ENCODE measurements at regions not wholly inside any gene's neighbourhood (a gene's known extent, or its start where the extent isn't known, plus 50 kb on each side); places are given as distances from the start of the nearest gene placed in this dataset.
A peak's percentile ranks its signal among the peaks of the same experiment; 100 is the strongest.

DNA sequence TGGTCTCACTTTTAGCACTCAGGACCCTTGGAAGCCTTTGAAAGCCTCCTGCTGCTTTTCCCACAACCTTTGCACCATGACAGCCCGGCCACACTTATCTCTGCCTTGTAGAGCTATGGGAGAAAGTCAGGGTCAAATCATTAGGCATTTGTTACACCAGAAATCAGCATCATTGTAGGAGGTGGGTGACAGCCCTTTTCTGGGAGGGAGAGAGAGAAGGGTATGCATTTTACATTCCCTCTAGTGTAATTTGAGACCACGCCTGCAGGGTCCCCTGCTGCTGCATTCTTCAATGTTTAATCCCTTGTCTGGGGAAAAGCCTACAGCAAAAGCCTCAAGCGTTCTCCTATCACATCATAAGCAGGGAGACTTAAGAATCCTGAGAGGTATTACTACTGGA, 766.8 kb upstream of the FAM98A start:
- no peaks in the 10 kb centered on the region for H3K9me3 ChIP-seq
- no peaks in the 10 kb centered on the region for H3K27me3 ChIP-seq
- no peak overlapping the region for H3K4me3 ChIP-seq
- 14 to 25% methylated on average over 3 of the region's 3 CpGs for WGBS, 2 donors
- peak; percentile 98 for ATAC-seq
- H3K4me1 ChIP-seq = peaks cover 20% of the 10 kb centered on the region
- TF ChIP-seq CTCF (IDR thresholded peaks at IDR 0.05) = peak in 2 of 7 experiments; percentile 8 to 24
- TF ChIP-seq POLR2A (IDR thresholded peaks at IDR 0.05) = no peak
- H3K27ac ChIP-seq = peak overlapping the region in 3 of 4 donors; percentile 36 to 83 (median 69)
- no peaks in the 10 kb centered on the region for H3K36me3 ChIP-seq (replicated peaks in 1 of 2; ENCODE audit: insufficient read depth in 1 of 2, low read depth in 2 of 2)
- DNase-seq = peak; percentile 74 to 88 (median 82)
- intact Hi-C loops (cut with DNase I) = no loop called here

DNA sequence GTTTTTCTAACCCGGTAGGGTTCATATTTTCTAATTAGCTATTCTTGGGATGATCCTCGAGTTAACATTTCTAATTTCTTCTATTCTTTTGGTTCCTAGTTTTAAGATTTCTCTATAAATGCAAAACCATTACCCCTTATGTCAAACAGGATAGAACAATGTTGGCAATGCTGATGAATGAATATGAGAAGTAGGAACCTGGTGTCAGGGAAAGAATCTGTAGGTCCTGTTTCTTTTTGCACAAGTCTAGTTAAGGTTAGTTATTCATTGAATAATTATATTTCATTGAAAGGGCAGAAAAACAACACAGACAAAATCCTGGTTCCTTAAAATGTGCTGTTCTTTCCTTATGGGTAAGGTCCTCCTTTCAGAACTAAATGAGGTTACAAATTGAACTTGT, 766.4 kb upstream of the FAM98A start:
- no peaks in the 10 kb centered on the region for H3K36me3 ChIP-seq (replicated peaks in 1 of 2; ENCODE audit: insufficient read depth in 1 of 2, low read depth in 2 of 2)
- intact Hi-C loops (cut with DNase I) = no loop called here
- no peaks in the 10 kb centered on the region for H3K27me3 ChIP-seq
- no peak overlapping the region for H3K4me3 ChIP-seq
- TF ChIP-seq POLR2A (IDR thresholded peaks at IDR 0.05) = no peak
- TF ChIP-seq CTCF (IDR thresholded peaks at IDR 0.05) = no peak
- ATAC-seq (peak; percentile 79), DNase-seq (no peak)
- H3K9me3 ChIP-seq = no peaks in the 10 kb centered on the region
- peaks cover 20% of the 10 kb centered on the region for H3K4me1 ChIP-seq
- 68 to 74% methylated on average over 2 of the region's 2 CpGs for WGBS, 2 donors
- H3K27ac ChIP-seq = peak overlapping the region; percentile 36 to 83 (median 60)

GRCh38 chr2:34353509-34354113, 754.5 kb upstream of the FAM98A start:
- Histone ChIP-seq H3K27me3 (no peaks in the 10 kb centered on the region), H3K9me3 (no peaks in the 10 kb centered on the region), H3K4me3 (no peak overlapping the region), H3K36me3 (replicated peaks in 1 of 2; ENCODE audit: insufficient read depth in 1 of 2, low read depth in 2 of 2) (no peaks in the 10 kb centered on the region), H3K4me1 (peaks cover 14% of the 10 kb centered on the region), H3K27ac (peak overlapping the region in 1 of 4 donors; percentile 7)
- no peak for DNase-seq
- WGBS, 2 donors = 10 to 16% methylated on average over 2 of the region's 2 CpGs
- intact Hi-C loops (cut with DNase I) = no loop called here
- ATAC-seq = no peak
- TF ChIP-seq POLR2A (IDR thresholded peaks at IDR 0.05) = no peak
- peak in 5 of 7 experiments; percentile 11 to 36 (median 33) for TF ChIP-seq CTCF (IDR thresholded peaks at IDR 0.05)

GRCh38 chr2:34349527-34349926, 750.4 kb upstream of the FAM98A start:
- Histone ChIP-seq H3K4me3 (no peak overlapping the region), H3K27me3 (no peaks in the 10 kb centered on the region), H3K36me3 (replicated peaks in 1 of 2; ENCODE audit: insufficient read depth in 1 of 2, low read depth in 2 of 2) (no peaks in the 10 kb centered on the region), H3K4me1 (peaks cover 14% of the 10 kb centered on the region), H3K27ac (no peak overlapping the region), H3K9me3 (no peaks in the 10 kb centered on the region)
- intact Hi-C loops (cut with DNase I) = no loop called here
- ATAC-seq (no peak), DNase-seq (no peak)
- WGBS, 2 donors = 94 to 95% methylated on average over 1 of the region's 1 CpG
- TF ChIP-seq CTCF (IDR thresholded peaks at IDR 0.05) (no peak), POLR2A (IDR thresholded peaks at IDR 0.05) (no peak)

- no peaks in the 10 kb centered on the region for H3K4me1 ChIP-seq
- no peak for DNase-seq
- WGBS, 2 donors = 78 to 88% methylated on average over 2 of the region's 2 CpGs
- no peaks in the 10 kb centered on the region for H3K36me3 ChIP-seq (replicated peaks in 1 of 2; ENCODE audit: insufficient read depth in 1 of 2, low read depth in 2 of 2)
- no peak for ATAC-seq
- H3K27ac ChIP-seq = no peak overlapping the region
- no peak for TF ChIP-seq POLR2A (IDR thresholded peaks at IDR 0.05)
- TF ChIP-seq CTCF (IDR thresholded peaks at IDR 0.05) = no peak
- intact Hi-C loops (cut with DNase I) = no loop called here
- H3K9me3 ChIP-seq = no peaks in the 10 kb centered on the region
- H3K4me3 ChIP-seq = no peak overlapping the region
- no peaks in the 10 kb centered on the region for H3K27me3 ChIP-seq
Measured at GRCh38 chr2:34345030-34345429, 745.9 kb upstream of the FAM98A start.
